Heart left ventricle (tissue), 13 donors: ENCODE measurements at regions not wholly inside any gene's neighbourhood (a gene's known extent, or its start where the extent isn't known, plus 50 kb on each side); places are given as distances from the start of the nearest gene placed in this dataset.

Source experiments
- CTCF ChIP-seq, 12 donors: fragments of 200-600 bp; sonication (generic) in 4 of 12; IDR thresholded peaks; one replicate each; pipeline versions ENCODE4 v1.5.0 to v1.8.0; 2018 to 2022; ENCODE audit warnings: antibody characterized with exemption in 12 of 12, mild to moderate bottlenecking in 5 of 12
- POLR2A ChIP-seq, 2 donors: fragments of 450-650 bp; IDR thresholded peaks; one replicate each; pipeline ENCODE4 v1.6.1; 2017; ENCODE audit warnings: antibody characterized with exemption in 2 of 2, mild to moderate bottlenecking in 2 of 2, moderate library complexity in 2 of 2
- donor health status: ischemic (EF 13 %, LVEDD 7.1; RV severe dilation, severe dysfunction).
- donor health status: DM: no; HTN: yes; CAD: no.
- donor health status: DM: no; HTN: no; CAD: no.
- donor health status: ischemic (EF 25% LVEDD 6.9; RV normal size, moderate dysfunction).
- donor health status: ischemic (EF 25% LVEDD 5.7; RV mildly dilated, moderate dysfunction).
- donor health status: ischemic (EF 35%, LVEDD 5.7; RV mildly dilated, moderate dysfunction).
- donor health status: nonischemic (EF 11% LVEDD 7.7; RV severe dilation, severe dysfunction).
- donor health status: DM: yes; HTN: yes; CAD: no.
- donor health status: PGD.
- donor health status: ischemic (EF 29% LVEDD 5.4; RV normal size, mild dysfunction).
- donor health status: nonischemic (EF 23%, LVEDD 6.1; RV moderate dilation, normal function).

GRCh38 chrX:39832211-39832610, 265.5 kb downstream of the BCOR start:
- no peak for TF ChIP-seq CTCF (IDR thresholded peaks at IDR 0.05)
- TF ChIP-seq POLR2A (IDR thresholded peaks at IDR 0.05): no peak
